Daoy (cell line): ENCODE measurements at regions not wholly inside any gene's neighbourhood (a gene's known extent, or its start where the extent isn't known, plus 50 kb on each side); places are given as distances from the start of the nearest gene placed in this dataset.
"Not testable (repeated sequence)": the region's sequence is repeated elsewhere in the genome, so short reads cannot be mapped to it uniquely, and the experiment has no call there.

Source experiments
- DNase-seq: peaks from one replicate; pipeline ENCODE4 v3.0.0-alpha.2; 2015; ENCODE audit warnings: low read depth

- not testable (repeated sequence) for DNase-seq
These were observed 101.7 kb upstream of the ZNF337 start for GRCh38 chr20:25798174-25798993.

DNA sequence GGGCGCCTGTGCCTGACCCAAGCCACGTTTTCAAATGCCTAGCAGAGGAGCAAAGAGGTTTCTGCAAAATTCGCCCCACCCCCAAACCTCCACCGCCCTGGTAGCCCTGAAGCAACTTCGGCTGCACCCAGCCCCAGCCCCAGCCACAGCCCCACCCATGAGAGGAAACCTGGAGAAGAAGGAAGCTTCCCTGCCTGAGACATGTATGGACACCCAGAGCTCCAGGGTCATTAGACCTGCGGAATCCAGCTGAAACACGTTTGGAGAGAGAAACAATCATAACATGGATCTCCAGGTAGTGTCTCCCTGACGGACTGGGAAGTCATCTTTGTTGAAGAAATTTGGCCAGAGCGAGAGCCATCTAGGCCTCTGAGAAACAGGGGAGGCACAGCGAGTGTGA is 100.4 kb upstream of the ZNF337 start:
- DNase-seq, result not testable (repeated sequence)

- DNase-seq, result not testable (repeated sequence)
These were observed 80.6 kb upstream of the ZNF337 start for GRCh38 chr20:25777241-25777640.

- DNase-seq, result not testable (repeated sequence)
These were observed 78.1 kb upstream of the ZNF337 start for GRCh38 chr20:25774711-25775110.

- not testable (repeated sequence) for DNase-seq
These were observed 77.5 kb upstream of the ZNF337 start for GRCh38 chr20:25774203-25774602.

GRCh38 chr20:25772437-25772836 is 75.8 kb upstream of the ZNF337 start:
- DNase-seq, result not testable (repeated sequence)

DNA sequence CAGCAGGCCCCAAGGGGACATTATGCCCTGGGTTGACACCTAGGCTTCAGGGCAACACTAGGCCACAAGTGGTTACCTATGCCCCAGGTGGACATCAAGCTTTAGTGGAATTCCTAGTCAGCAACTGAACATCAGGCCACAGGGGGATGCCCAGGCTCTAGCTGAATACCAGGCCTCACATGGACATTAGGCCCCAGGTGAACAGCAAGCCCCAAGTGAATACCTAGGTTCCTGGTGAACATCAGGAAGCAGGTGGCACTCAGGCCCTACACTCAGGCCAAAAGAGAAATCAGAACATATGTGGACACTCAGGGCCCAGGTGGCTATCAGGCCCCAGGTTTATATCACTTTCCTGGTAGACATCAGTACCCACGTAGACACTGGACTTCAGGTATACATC is 75.2 kb upstream of the ZNF337 start:
- not testable (repeated sequence) for DNase-seq

DNA sequence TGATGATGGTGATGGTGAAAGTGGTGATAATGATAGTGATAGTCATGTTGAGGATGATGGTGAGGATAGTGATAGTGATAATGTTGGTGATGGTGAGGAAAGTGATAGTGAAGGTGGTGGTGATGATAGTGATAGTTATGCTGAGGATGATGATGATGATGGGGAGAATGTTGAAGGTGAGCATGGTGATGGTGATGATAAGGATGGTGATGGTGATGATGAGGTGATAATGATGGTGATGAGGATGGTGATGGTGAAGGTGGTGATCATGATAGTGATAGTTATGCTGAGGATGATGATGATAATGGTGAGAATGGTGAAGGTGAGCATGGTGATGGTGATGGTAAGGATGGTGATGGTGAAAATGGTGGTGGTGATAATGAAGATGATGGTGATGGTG is 64.9 kb upstream of the ZNF337 start:
- DNase-seq, result no peak

- DNase-seq, result not testable (repeated sequence)
These were observed 64.4 kb upstream of the ZNF337 start for GRCh38 chr20:25761046-25761445.

DNA sequence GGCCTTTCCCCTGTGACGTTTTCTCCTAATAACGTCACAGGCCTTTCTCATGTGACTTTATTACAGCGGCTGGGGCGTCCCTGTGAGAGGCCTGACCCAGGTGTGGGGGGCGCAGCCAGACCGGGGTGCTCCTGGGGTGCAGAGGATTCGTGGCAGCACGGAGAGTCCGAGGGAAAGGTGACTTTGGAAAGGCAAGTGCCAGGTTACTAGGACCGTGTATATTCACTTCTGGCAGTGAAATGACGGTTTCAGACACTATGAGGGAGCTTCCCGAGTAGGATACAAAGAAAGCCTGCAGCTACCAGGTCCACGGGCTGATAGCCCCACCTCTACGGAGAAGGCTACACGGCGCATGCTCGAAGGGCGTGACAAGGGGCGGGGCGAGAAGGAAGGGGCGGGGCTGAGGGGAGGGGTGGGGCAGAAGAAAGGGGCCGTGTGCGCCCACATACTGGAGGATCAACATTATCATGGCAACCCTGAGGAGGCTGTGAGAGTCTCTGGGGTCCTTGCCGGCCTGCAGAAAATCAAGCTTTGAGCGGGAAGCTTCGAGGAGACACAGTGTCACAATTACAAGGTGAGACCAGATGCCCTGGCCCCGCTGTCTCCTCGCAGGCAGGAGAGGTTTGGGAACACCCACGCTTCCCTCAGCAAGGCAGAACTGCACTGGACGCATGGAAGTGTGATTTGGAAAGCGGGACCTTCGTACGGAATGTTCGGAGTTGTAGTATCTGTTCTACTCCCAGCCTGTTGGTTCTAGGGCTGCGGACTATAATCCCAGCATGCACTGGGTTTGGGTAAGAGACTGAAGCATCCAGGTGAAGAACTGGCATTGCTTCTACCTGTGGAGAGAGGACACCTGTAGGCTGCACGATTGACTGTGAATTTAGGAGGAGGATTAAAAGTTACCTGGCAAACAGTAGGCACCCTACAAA is 54.4 kb upstream of the ZNF337 start:
- peak; percentile 62 for DNase-seq

DNA sequence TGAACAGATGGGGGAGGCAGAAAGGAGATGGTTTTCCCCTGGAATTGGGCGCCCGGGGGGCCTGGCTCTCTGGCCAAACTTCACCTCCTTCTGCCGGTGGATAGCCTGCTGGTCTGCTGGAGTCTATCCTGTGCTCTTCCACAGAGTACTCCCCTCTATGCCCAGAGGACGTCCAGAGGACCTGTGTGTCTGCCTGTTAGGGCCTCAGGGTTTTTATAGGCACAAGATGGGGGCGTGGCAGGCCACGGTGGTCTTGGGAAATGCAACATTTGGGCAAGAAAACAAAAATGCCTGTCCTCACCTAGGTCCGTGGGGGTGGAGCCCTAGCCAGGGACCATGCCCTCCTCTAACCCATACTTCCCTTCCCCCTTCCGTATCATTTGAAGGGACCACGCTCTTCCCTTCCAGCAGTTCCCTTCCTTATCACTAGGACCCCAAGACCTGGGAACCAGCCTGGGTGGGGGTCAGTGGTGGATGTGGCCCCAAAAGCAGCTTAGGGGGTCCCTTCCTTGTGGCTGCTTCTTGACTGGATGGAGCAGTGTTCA is 53.6 kb upstream of the ZNF337 start:
- no peak for DNase-seq

- no peak for DNase-seq
These were observed 53.0 kb upstream of the ZNF337 start for GRCh38 chr20:25749649-25750048.
